ENCODE measurements at regions not wholly inside any gene's neighbourhood (a gene's known extent, or its start where the extent isn't known, plus 50 kb on each side); places are given as distances from the start of the nearest gene placed in this dataset.

GRCh38 chr11:24375351-24375750 is 121.5 kb upstream of the LUZP2 start:
- H3K4me3 ChIP-seq (ENCODE audit: low read length), result no peak overlapping the region
- no peaks in the 10 kb centered on the region for H3K36me3 ChIP-seq (ENCODE audit: control insufficient read depth, low read length)
- no peak overlapping the region for H3K27ac ChIP-seq (ENCODE audit: low read depth, low read length)
- no peaks in the 10 kb centered on the region for H3K27me3 ChIP-seq (ENCODE audit: control insufficient read depth, low read length)
- H3K79me2 ChIP-seq (ENCODE audit: control insufficient read depth, low read length), result no peaks in the 10 kb centered on the region
- no peak for TF ChIP-seq EZH2phosphoT487 (IDR thresholded peaks at IDR 0.05; ENCODE audit: borderline replicate concordance, low read length)
- no peaks in the 10 kb centered on the region for H4K20me1 ChIP-seq (ENCODE audit: control insufficient read depth, insufficient read depth, low read depth, low read length)
- no peaks in the 10 kb centered on the region for H3K4me1 ChIP-seq (ENCODE audit: control insufficient read depth, low read length)
- no peaks in the 10 kb centered on the region for H3F3A ChIP-seq (ENCODE audit: control insufficient read depth, insufficient read depth)
- no peaks in the 10 kb centered on the region for H3K9me3 ChIP-seq (ENCODE audit: control insufficient read depth, insufficient read depth, low read length)
- H3K9me2 ChIP-seq (replicated peaks; ENCODE audit: control insufficient read depth, low read length), result no peaks in the 10 kb centered on the region; the same call in 1 of the 2 replicates
- no peak overlapping the region for H3K4me2 ChIP-seq (ENCODE audit: low read length)

- Histone ChIP-seq H3K4me1 (ENCODE audit: control insufficient read depth, low read length) (no peaks in the 10 kb centered on the region), H3K79me2 (ENCODE audit: control insufficient read depth, low read length) (no peaks in the 10 kb centered on the region), H3K4me3 (ENCODE audit: low read length) (no peak overlapping the region), H3F3A (ENCODE audit: control insufficient read depth, insufficient read depth) (no peaks in the 10 kb centered on the region), H3K27ac (ENCODE audit: low read depth, low read length) (no peak overlapping the region), H3K4me2 (ENCODE audit: low read length) (no peak overlapping the region), H3K9me3 (ENCODE audit: control insufficient read depth, insufficient read depth, low read length) (no peaks in the 10 kb centered on the region), H3K9me2 (replicated peaks; ENCODE audit: control insufficient read depth, low read length) (no peaks in the 10 kb centered on the region; the same call in 1 of the 2 replicates), H3K27me3 (ENCODE audit: control insufficient read depth, low read length) (no peaks in the 10 kb centered on the region), H3K36me3 (ENCODE audit: control insufficient read depth, low read length) (no peaks in the 10 kb centered on the region), H4K20me1 (ENCODE audit: control insufficient read depth, insufficient read depth, low read depth, low read length) (no peaks in the 10 kb centered on the region)
- TF ChIP-seq EZH2phosphoT487 (IDR thresholded peaks at IDR 0.05; ENCODE audit: borderline replicate concordance, low read length) (no peak), CTCF (IDR thresholded peaks at IDR 0.05; ENCODE audit: low read depth, low read length, poor library complexity, severe bottlenecking) (no peak)
Measured at GRCh38 chr11:24375931-24376330, 120.9 kb upstream of the LUZP2 start.

- Histone ChIP-seq H3K79me2 (ENCODE audit: control insufficient read depth, low read length) (no peaks in the 10 kb centered on the region), H3K27ac (ENCODE audit: low read depth, low read length) (no peak overlapping the region), H3K9me3 (ENCODE audit: control insufficient read depth, insufficient read depth, low read length) (no peaks in the 10 kb centered on the region), H3K36me3 (ENCODE audit: control insufficient read depth, low read length) (no peaks in the 10 kb centered on the region), H3K4me2 (ENCODE audit: low read length) (no peak overlapping the region), H3K27me3 (ENCODE audit: control insufficient read depth, low read length) (no peaks in the 10 kb centered on the region), H4K20me1 (ENCODE audit: control insufficient read depth, insufficient read depth, low read depth, low read length) (no peaks in the 10 kb centered on the region), H3F3A (ENCODE audit: control insufficient read depth, insufficient read depth) (no peaks in the 10 kb centered on the region), H3K4me1 (ENCODE audit: control insufficient read depth, low read length) (no peaks in the 10 kb centered on the region), H3K9me2 (replicated peaks; ENCODE audit: control insufficient read depth, low read length) (no peaks in the 10 kb centered on the region), H3K4me3 (ENCODE audit: low read length) (no peak overlapping the region)
- no peak for TF ChIP-seq CTCF (IDR thresholded peaks at IDR 0.05; ENCODE audit: low read depth, low read length, poor library complexity, severe bottlenecking)
- no peak for TF ChIP-seq EZH2phosphoT487 (IDR thresholded peaks at IDR 0.05; ENCODE audit: borderline replicate concordance, low read length)
Measured at GRCh38 chr11:24383137-24383536, 113.7 kb upstream of the LUZP2 start.

GRCh38 chr11:24384240-24384639 is 112.6 kb upstream of the LUZP2 start:
- Histone ChIP-seq H3K27me3 (ENCODE audit: control insufficient read depth, low read length) (no peaks in the 10 kb centered on the region), H3K36me3 (ENCODE audit: control insufficient read depth, low read length) (no peaks in the 10 kb centered on the region), H3K4me2 (ENCODE audit: low read length) (no peak overlapping the region), H4K20me1 (ENCODE audit: control insufficient read depth, insufficient read depth, low read depth, low read length) (no peaks in the 10 kb centered on the region), H3K27ac (ENCODE audit: low read depth, low read length) (no peak overlapping the region), H3F3A (ENCODE audit: control insufficient read depth, insufficient read depth) (no peaks in the 10 kb centered on the region), H3K9me3 (ENCODE audit: control insufficient read depth, insufficient read depth, low read length) (no peaks in the 10 kb centered on the region), H3K79me2 (ENCODE audit: control insufficient read depth, low read length) (no peaks in the 10 kb centered on the region), H3K9me2 (replicated peaks; ENCODE audit: control insufficient read depth, low read length) (no peaks in the 10 kb centered on the region), H3K4me3 (ENCODE audit: low read length) (no peak overlapping the region), H3K4me1 (ENCODE audit: control insufficient read depth, low read length) (no peaks in the 10 kb centered on the region)
- TF ChIP-seq CTCF (IDR thresholded peaks at IDR 0.05; ENCODE audit: low read depth, low read length, poor library complexity, severe bottlenecking) (no peak), EZH2phosphoT487 (IDR thresholded peaks at IDR 0.05; ENCODE audit: borderline replicate concordance, low read length) (no peak)

Data from DOHH2 (cell line).